GM21367 (cell line): ENCODE measurements at regions not wholly inside any gene's neighbourhood (a gene's known extent, or its start where the extent isn't known, plus 50 kb on each side); places are given as distances from the start of the nearest gene placed in this dataset.
"Not testable (repeated sequence)": the region's sequence is repeated elsewhere in the genome, so short reads cannot be mapped to it uniquely, and the experiment has no call there.

Experiments
- ATAC-seq: cut with Tn5 transposase; IDR thresholded peaks from one replicate; pipeline ENCODE4 v1.9.1; 2021; ENCODE audit not compliant: unreplicated experiment

DNA sequence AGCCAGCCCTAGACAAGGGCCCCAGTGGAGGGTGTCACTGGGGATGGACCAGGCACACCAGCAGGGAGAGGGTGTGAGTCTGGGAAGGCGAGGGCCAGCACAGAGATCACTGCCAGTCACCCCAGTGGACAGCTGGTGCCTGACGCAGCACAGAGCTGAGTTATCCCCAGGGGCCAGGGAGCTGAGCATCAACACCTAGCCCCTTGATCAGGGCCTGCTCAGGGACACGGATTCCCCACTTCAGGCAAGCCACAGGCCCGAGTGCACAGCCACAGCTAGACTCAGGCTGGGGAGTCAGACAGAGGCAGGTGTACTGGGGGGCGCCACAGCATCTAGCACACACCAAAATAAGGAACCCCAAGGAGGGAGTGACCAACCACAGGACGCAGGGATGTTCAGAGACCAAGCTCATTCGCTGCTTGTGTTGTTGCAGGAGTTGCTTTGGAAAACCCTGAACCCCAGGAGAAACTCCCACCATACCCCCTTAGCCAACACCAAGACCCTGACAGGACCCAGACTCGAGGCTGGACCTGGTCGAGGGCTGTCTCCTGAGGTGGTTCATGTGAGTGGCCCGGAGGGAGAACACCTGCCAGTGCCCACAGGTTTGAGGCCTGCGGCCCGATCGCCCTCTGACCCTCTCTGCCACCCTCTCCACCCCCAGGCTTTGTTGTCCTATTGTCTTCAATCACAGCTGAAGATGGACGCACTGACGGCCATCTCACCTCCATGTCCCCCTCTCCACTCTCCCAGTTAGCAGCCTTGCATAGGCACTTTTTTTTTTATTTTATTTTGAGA lies 146.8 kb downstream of the TPRA1 start:
- no peak for ATAC-seq

DNA sequence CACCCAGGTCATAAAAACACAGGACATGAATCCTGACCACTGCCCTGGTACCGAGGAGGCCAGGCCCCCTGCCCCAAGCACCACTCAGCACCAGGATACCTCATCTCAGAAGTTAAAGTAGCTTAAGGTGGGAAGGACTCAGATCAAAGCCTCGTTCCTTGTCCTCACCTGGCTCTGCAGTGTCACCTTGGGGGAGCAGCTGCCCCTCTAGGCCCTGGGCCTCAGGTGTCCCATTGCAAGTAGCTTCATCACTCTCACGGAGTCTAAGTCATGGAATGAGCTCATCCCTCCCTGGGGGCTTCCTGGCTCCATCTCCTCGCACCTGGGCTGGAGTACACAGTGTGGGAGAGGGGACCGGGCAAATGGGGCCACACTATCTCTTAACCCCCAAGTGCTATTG lies 148.0 kb downstream of the TPRA1 start:
- no peak for ATAC-seq

- ATAC-seq: no peak
These were observed 148.8 kb downstream of the TPRA1 start for GRCh38 chr3:127441764-127442163.

- ATAC-seq: no peak
These were observed 150.1 kb downstream of the TPRA1 start for GRCh38 chr3:127440384-127440783.

GRCh38 chr3:127439621-127440020 lies 150.9 kb downstream of the TPRA1 start:
- ATAC-seq: no peak

DNA sequence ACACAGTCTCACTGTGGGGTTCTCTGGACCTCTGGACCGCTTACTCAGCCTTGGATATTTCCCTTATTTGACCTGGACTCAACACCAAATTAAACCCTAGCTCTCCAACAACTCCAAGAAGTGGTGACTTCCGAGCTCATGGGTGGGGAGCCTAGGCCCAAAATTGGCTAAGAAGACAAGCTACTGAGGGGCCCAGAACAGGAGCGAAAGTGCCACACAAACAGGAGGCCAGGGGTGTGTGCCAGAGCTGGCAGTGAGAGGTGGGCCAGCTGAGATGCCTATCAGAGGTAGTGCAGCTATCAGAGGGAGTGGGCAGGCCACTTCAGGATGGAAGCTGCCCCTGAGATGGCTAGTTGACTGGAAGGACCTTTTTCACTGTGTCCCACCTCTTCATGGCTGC lies 151.1 kb upstream of the PRR20G start:
- ATAC-seq: no peak

DNA sequence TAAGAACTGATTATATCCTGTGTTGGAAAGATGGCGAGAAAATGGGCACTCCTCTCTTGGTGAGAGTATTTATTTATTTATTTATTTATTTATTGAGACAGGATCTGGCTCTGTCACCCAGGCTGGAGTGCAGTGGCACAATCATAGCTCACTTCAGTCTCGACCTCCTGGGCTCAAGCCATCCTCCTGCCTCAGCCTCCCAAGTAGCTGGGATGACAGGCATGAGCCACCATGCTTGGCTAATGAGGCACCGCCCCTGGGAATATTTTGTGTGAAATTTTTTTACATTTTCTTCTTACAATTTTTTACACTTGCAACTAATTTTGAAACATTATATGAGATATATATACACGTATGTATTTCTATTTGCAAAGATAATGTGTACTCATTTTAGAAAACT lies 150.5 kb upstream of the PRR20G start:
- ATAC-seq: no peak

- ATAC-seq: not testable (repeated sequence)
These were observed 147.5 kb upstream of the PRR20G start for GRCh38 chr3:127435299-127435698.

DNA sequence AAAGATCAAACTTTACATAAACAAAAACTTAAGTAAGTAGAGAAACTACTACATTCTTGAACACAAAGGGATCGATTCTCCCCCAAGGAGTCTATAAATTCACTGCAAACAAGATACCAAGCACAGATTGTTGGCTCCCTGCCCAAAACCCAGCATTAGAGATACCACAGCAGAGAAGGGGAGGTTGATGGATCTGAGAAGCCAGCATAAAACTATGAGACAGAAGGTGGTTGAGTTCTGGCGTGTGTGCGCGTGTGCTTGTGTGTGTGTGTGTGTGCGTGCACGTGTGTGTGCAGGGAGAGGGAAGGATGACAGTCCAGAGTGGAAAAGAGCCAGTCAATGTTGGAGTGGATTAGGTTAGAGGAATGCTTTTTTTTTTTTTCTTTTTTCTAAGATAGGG lies 143.2 kb upstream of the PRR20G start:
- ATAC-seq: no peak

DNA sequence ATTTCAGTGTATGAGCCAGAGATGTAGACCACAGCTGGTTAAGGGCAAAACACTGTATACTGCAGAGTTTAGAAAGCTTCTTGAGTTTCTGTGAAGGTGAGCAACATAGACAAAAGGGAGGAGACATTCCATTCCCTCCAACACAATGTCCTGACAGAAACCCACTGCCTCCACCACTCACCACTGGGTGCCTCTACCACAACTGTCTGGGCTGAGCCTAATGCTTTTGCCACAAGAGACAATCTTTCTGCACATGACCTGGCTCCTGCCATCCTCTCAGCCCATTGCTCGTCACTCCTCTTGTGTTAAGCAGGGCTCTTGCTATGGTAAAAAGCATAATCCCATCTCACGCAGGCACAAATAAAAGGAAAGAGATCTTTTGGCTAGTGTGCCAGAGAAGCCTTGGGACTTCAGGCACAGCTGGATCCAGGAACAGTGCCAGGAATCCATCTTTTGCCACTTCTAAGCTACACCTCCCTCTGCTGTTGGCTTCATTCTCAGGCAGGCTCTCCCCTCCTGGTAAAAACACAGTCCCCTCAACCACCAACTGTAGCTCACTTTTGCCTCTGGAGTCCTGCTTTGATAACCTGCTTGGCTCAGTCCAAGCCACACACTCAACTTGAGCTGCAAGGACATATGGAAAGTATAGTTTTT lies 140.6 kb upstream of the PRR20G start:
- no peak for ATAC-seq

GRCh38 chr3:127427666-127428065 lies 139.8 kb upstream of the PRR20G start:
- no peak for ATAC-seq

- no peak for ATAC-seq
These were observed 139.3 kb upstream of the PRR20G start for GRCh38 chr3:127427156-127427555.

DNA sequence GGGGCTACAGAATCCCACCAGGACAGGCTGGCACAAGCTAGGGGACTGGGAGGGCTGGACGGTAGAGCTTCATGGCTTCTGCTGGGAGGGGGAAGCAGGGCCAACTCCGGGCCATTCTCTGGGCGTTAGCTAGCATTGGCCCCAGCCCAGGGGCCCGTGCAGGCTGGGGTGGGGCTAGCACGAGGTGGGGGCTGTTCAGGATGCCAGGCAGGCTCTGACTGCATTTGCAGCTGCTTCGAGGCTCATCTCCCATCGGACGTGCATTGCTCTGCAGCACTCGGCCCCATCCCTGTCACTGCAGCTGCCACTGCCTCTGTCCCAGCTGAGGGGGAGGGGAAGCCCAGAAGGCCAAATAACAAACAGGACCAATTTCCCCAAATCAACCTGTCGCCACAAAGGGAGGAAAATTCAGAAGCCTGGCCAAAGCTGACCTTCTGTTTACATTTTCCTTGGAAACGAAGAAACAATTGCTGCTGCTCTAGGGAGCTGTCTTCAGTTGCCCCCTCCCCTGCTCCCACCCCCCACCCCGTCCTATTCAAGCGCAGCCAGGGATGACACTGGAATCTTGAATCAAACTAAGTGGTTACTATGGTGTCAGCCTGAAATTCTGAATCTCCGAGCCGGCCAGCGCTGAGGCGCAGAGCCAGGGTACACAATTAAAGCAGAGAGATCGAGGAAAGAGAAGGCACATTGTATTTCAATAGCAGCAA lies 138.8 kb upstream of the PRR20G start:
- ATAC-seq: no peak

DNA sequence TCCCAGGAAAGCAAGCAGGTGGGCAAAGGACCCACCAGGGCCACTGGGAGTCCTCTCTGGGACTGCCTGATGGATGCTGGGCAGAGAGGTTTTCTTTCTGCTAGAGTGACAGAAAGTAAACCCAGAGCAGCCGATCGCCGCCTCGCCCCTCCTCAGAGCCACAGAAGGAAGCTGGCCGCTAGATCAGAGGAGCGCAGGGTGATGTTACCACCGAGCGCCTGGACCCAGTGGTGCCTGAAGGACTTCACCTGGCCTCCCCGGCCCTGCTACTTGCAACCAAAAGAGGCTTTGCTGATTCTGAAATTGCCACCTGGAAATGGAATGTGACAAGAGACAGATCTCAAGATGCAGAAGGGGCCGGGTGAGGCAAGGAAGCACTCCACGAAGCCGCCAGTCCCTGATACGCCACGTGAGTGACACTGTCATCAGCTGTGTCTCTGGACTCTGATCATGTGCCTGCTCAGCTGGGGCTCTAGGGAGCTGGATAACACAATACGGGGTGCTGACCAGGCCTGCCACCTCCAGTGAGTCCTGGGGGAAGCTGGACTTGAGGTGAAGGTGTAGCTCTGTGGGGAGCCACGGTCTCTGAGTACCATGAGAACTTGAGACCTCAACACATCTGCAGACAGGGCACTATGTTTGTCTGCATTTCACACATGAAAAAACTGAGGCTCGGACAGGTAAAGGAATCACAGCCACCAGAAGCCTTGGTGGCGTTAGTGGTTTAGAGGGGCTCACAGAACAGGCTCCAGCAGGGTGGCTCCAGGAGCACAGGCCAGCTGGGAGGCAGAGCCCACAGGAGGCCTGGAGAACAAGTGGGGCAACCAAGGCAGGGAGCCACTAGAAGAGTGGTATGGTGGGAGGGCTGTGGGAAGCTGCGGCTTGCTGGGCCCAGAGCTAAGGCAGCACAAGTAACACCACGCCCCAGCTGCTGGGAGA lies 137.9 kb upstream of the PRR20G start:
- ATAC-seq: no peak

DNA sequence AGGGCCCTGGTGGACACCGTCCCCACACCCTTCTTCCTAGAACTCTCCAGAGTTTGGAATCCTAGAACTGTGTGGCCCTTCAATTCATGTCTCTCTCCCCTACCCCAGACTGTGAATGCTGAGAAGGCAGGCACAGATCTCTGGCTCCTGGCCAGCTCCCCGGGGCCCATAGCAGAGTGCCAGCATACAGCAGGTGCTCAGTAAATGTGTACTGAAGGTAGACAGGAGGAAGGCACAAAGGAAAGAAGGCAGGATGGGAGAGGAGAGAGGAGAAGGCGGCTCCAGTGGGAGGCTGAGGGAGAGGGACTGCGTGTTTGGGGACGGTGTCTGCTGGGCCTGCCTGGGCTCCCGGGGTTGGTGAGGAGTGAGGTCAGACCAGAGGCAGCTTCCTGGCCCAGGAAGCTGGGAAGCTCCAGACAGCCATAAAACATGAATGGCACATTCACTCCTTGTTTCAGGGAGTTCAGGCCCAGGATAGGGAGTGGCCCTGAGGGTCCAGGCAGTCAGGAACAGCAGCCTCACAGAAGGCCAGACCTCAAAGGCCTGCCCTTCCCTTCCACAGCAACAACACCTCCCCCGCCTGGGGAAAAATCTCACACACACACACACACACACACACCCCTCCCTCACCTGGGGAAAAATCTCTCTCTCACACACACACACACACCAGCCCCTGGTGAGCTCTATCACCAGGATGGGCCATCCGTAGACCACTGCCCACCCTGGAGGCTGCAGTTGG lies 137.1 kb upstream of the PRR20G start:
- no peak for ATAC-seq

- no peak for ATAC-seq
These were observed 136.3 kb upstream of the PRR20G start for GRCh38 chr3:127423856-127424765.

- ATAC-seq: no peak
These were observed 135.0 kb upstream of the PRR20G start for GRCh38 chr3:127422663-127423375.

- no peak for ATAC-seq
These were observed 134.3 kb upstream of the PRR20G start for GRCh38 chr3:127421943-127422662.
